ENCODE measurements at regions not wholly inside any gene's neighbourhood (a gene's known extent, or its start where the extent isn't known, plus 50 kb on each side); places are given as distances from the start of the nearest gene placed in this dataset.

GRCh38 chr10:78703593-78703992 lies 365.2 kb upstream of the ZMIZ1 start:
- DNase-seq = no peak

- DNase-seq = no peak
These were observed 362.5 kb upstream of the ZMIZ1 start for GRCh38 chr10:78706256-78706655.

GRCh38 chr10:78706726-78707540 lies 361.8 kb upstream of the ZMIZ1 start:
- DNase-seq = no peak

- DNase-seq = no peak
These were observed 361.0 kb upstream of the ZMIZ1 start for GRCh38 chr10:78707745-78708144.

GRCh38 chr10:78712147-78712546 lies 356.6 kb upstream of the ZMIZ1 start:
- no peak for DNase-seq

GRCh38 chr10:78713659-78714058 lies 355.1 kb upstream of the ZMIZ1 start:
- no peak for DNase-seq

GRCh38 chr10:78714225-78714624 lies 354.5 kb upstream of the ZMIZ1 start:
- no peak for DNase-seq

- DNase-seq = no peak
These were observed 353.3 kb upstream of the ZMIZ1 start for GRCh38 chr10:78715435-78715834.

GRCh38 chr10:78716043-78716660 lies 352.6 kb upstream of the ZMIZ1 start:
- DNase-seq = no peak

GRCh38 chr10:78717200-78717599 lies 351.6 kb upstream of the ZMIZ1 start:
- DNase-seq = no peak

GRCh38 chr10:78718032-78718572 lies 350.7 kb upstream of the ZMIZ1 start:
- no peak for DNase-seq

GRCh38 chr10:78719276-78719675 lies 349.5 kb upstream of the ZMIZ1 start:
- DNase-seq = no peak

GRCh38 chr10:78720091-78720490 lies 348.7 kb upstream of the ZMIZ1 start:
- DNase-seq = no peak

- DNase-seq = no peak
These were observed 347.5 kb upstream of the ZMIZ1 start for GRCh38 chr10:78721231-78721630.

GRCh38 chr10:78724846-78725245 lies 343.9 kb upstream of the ZMIZ1 start:
- no peak for DNase-seq

GRCh38 chr10:78726171-78726570 lies 342.6 kb upstream of the ZMIZ1 start:
- DNase-seq = no peak

GRCh38 chr10:78727251-78727650 lies 341.5 kb upstream of the ZMIZ1 start:
- no peak for DNase-seq

- no peak for DNase-seq
These were observed 341.0 kb upstream of the ZMIZ1 start for GRCh38 chr10:78727728-78728127.

- no peak for DNase-seq
These were observed 340.6 kb upstream of the ZMIZ1 start for GRCh38 chr10:78728176-78728575.

GRCh38 chr10:78729366-78729765 lies 339.4 kb upstream of the ZMIZ1 start:
- DNase-seq = no peak

GRCh38 chr10:78729800-78730199 lies 339.0 kb upstream of the ZMIZ1 start:
- DNase-seq = no peak

GRCh38 chr10:78730754-78731153 lies 338.0 kb upstream of the ZMIZ1 start:
- no peak for DNase-seq

- DNase-seq = no peak
These were observed 337.1 kb upstream of the ZMIZ1 start for GRCh38 chr10:78731675-78732074.

- DNase-seq = no peak
These were observed 336.4 kb upstream of the ZMIZ1 start for GRCh38 chr10:78732381-78732780.

Data from stimulated activated CD4-positive, alpha-beta T cell treated with anti-CD3 and anti-CD28 coated beads, Interleukin-4, amount 100 ng/mL, for 24 hours (primary cell).